ENCODE measurements at regions not wholly inside any gene's neighbourhood (a gene's known extent, or its start where the extent isn't known, plus 50 kb on each side); places are given as distances from the start of the nearest gene placed in this dataset.

- Mint-ChIP-seq H3K4me1 (peaks cover 16% of the 10 kb centered on the region), H3K27ac (no peak overlapping the region), H3K36me3 (ENCODE audit: low read depth) (no peaks in the 10 kb centered on the region), H3K4me3 (no peak overlapping the region), H3K9me3 (peaks cover 3% of the 10 kb centered on the region), H3K27me3 (peaks cover 3% of the 10 kb centered on the region)
- POLR2A ChIA-PET: no interaction called here
- intact Hi-C loops (cut with micrococcal nuclease): no loop called here
- CTCF ChIA-PET: no interaction called here
- TF ChIP-seq CTCF (IDR thresholded peaks at IDR 0.05): no peak
- ATAC-seq (ENCODE audit: low read depth) (no peak), DNase-seq (no peak)
Observed at GRCh38 chr12:124718036-124718435, 145.6 kb downstream of the SCARB1 start.

GRCh38 chr12:124717318-124717717 lies 146.3 kb downstream of the SCARB1 start:
- H3K4me1 Mint-ChIP-seq: peaks cover 19% of the 10 kb centered on the region
- no peak overlapping the region for H3K27ac Mint-ChIP-seq
- DNase-seq: no peak
- peaks cover 2% of the 10 kb centered on the region for H3K9me3 Mint-ChIP-seq
- no peak overlapping the region for H3K4me3 Mint-ChIP-seq
- ChIA-PET CTCF (no interaction called here), POLR2A (interaction anchor here (0.6 kb wide), 1 partner anchor 283 kb away, joined by 6 read pairs; no protein-coding TSS in a partner anchor)
- ATAC-seq (ENCODE audit: low read depth): no peak
- H3K36me3 Mint-ChIP-seq (ENCODE audit: low read depth): no peaks in the 10 kb centered on the region
- intact Hi-C loops (cut with micrococcal nuclease): no loop called here
- TF ChIP-seq CTCF (IDR thresholded peaks at IDR 0.05): no peak
- peaks cover 3% of the 10 kb centered on the region for H3K27me3 Mint-ChIP-seq

- H3K36me3 Mint-ChIP-seq (ENCODE audit: low read depth): no peaks in the 10 kb centered on the region
- ChIA-PET POLR2A (no interaction called here), CTCF (no interaction called here)
- H3K9me3 Mint-ChIP-seq: peaks cover 2% of the 10 kb centered on the region
- intact Hi-C loops (cut with micrococcal nuclease): no loop called here
- H3K27ac Mint-ChIP-seq: no peak overlapping the region
- no peak for ATAC-seq (ENCODE audit: low read depth)
- no peak for DNase-seq
- TF ChIP-seq CTCF (IDR thresholded peaks at IDR 0.05): no peak
- no peak overlapping the region for H3K4me3 Mint-ChIP-seq
- H3K27me3 Mint-ChIP-seq: peaks cover 3% of the 10 kb centered on the region
- H3K4me1 Mint-ChIP-seq: peaks cover 19% of the 10 kb centered on the region
Observed at GRCh38 chr12:124716208-124717130, 147.2 kb downstream of the SCARB1 start.

GRCh38 chr12:124715121-124715990 lies 147.9 kb upstream of the NCOR2 start:
- no peak for ATAC-seq (ENCODE audit: low read depth)
- H3K4me3 Mint-ChIP-seq: no peak overlapping the region
- POLR2A ChIA-PET: no interaction called here

More at GRCh38 chr12:124715121-124715990, 147.9 kb upstream of the NCOR2 start:
- H3K4me1 Mint-ChIP-seq: peaks cover 19% of the 10 kb centered on the region
- no peak overlapping the region for H3K27ac Mint-ChIP-seq
- CTCF ChIA-PET: no interaction called here
- DNase-seq: no peak
- no peaks in the 10 kb centered on the region for H3K27me3 Mint-ChIP-seq
- H3K36me3 Mint-ChIP-seq (ENCODE audit: low read depth): no peaks in the 10 kb centered on the region
- no peak for TF ChIP-seq CTCF (IDR thresholded peaks at IDR 0.05)
- H3K9me3 Mint-ChIP-seq: no peaks in the 10 kb centered on the region
- intact Hi-C loops (cut with micrococcal nuclease): no loop called here

All from activated B cell treated with CpG ODN at 0.5 μM for 24 hours (primary cell).